Urothelium cell line (cell line): ENCODE measurements at regions not wholly inside any gene's neighbourhood (a gene's known extent, or its start where the extent isn't known, plus 50 kb on each side); places are given as distances from the start of the nearest gene placed in this dataset.
"Not testable (repeated sequence)": the region's sequence is repeated elsewhere in the genome, so short reads cannot be mapped to it uniquely, and the experiment has no call there.

ENCODE experiments used
- DNase-seq: peaks from one replicate; pipeline ENCODE4 v3.0.0; 2011; ENCODE audit warnings: low spot score, mixed read lengths
- FAIRE-seq: peaks from 2 replicates; lab custom pipeline; 2011; peaks lifted over from hg19 to GRCh38; lab: Jason Lieb, UNC

- not testable (repeated sequence) for FAIRE-seq, DNase-seq
These were observed 63.5 kb downstream of the UNC93B1 start for GRCh38 chr11:67940440-67940839.

DNA sequence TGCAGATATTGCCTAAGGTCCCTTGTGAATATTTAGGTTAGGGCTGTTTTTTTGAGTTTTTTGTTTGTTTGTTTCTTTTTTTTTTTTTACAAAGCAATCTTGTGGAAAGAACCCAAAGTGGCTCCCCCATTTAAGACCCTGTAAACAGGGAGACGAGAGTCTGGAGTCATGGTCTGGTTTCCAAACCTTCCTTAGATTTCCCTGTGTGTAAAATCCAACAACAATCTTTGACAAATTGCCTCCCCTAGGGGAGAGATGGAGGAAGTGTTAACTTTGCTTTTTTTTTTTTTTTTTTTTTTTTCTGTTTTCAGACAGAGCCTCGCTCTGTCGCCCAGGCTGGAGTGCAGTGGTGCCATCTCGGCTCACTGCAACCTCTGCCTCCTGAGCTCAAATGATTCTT is 64.9 kb downstream of the UNC93B1 start:
- DNase-seq, FAIRE-seq: not testable (repeated sequence)

DNA sequence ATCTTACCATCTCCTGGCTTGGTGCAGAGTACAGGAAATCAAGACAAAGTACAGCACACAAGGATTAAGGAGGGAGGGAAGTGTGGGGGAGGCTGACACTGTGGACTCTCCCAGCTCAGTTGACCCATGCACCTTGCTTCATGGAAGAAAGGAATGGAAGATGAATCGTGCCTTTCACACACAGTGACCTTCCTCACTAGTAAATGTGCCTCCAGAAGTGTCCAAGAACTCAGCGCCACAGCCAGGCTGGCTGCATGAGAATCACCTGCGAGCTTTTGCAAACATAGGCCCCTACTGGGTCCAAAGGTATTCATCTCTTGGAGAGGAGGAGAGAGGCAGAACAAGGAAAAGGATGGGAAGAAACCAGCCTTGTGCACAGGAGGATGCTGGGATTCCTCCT is 65.5 kb downstream of the UNC93B1 start:
- not testable (repeated sequence) for FAIRE-seq, DNase-seq

DNA sequence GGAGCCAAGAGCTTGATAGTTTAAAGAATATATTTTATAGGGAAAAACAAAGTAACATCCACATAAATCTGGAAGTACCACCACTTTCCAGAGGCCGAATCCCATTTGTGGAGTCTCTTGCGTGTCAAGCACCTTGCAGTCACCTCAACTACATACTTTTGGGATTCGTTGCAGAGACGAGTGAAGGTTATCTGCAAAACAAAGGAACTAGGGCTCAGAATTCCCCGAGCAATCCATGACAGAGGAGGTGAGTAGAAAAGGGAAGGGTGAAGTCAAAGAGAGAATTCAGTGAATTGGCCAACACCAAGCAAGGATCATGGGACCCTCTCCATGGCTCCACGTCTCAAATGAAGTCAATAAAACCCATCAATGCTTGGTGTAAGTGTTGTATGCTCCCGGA is 80.3 kb downstream of the UNC93B1 start:
- FAIRE-seq, DNase-seq: not testable (repeated sequence)

DNA sequence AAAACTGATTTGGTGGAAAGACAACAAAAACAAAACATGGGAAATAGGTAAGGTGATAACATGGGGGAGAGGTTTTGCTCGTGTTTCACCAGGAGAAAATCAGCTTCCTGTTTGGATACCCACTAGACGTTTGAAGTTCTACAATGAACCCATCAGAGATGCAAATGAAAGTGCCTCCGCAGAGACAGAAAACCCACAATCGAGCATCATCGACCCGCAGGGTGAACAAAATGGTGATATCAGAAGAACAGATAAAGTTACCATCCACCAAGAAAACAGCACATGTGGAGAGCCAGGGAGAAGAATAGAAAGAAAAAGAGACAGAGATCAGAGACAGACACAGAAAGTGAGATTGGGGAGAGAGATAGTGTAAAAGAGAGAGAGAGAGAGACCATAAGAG is 83.4 kb downstream of the UNC93B1 start:
- not testable (repeated sequence) for DNase-seq, FAIRE-seq

DNA sequence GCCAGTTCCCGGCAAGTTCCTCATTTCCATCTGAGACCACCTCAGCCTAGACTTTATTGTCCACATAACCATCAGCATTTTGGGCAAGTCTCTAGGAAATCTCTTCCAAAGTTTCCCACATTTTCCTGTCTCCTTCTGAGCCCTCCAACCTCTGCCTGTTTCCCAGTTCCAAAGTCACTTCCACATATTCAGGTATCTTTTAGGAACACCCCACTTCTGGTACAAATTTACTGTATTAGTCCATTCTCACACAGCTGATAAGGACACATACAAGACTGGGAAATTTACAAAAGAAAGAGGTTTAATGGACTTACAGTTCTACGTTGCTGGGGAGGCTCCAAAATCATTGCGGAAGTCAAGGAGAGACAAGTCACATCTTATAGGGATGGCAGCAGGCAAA is 91.7 kb downstream of the UNC93B1 start:
- DNase-seq, FAIRE-seq: not testable (repeated sequence)

GRCh38 chr11:67911211-67911610 is 92.7 kb downstream of the UNC93B1 start:
- not testable (repeated sequence) for FAIRE-seq, DNase-seq

DNA sequence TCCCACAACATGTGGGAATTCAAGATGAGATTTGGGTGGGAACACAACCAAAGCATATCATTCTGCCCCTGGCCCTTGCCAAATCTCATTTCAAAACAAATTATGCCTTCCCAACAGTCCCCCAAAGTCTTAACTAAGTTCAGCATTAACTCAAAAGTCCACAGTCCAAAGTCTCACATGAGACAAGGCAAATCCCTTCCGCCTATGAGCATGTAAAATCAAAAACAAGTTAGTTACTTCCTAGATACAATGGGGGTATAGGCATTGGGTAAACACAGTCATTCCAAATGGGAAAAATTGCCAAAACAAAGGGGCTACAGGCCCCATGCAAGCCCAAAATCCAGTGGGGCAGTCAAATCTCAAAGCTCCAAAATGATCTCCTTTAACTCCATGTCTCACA is 93.1 kb downstream of the UNC93B1 start:
- FAIRE-seq, DNase-seq: not testable (repeated sequence)

DNA sequence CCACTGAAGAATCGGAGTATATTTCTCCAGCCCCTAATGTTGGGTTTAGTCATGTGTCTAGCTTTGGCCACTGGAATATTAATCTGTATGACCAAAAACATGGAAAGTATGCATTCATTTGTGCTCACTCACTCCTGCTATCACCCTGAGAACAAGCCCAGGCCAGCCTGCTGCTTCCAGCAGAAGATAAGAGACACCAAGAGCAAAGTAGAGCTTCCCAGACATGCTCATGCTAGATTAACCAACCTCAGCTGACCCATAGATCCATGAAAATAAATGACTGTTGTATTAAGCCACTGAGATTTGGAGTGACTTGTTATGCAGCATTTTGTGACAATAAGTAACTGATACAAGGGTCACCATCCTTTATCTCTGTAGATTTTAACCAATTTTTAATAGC is 96.9 kb downstream of the UNC93B1 start:
- not testable (repeated sequence) for DNase-seq, FAIRE-seq

- not testable (repeated sequence) for FAIRE-seq, DNase-seq
These were observed 104.4 kb downstream of the UNC93B1 start for GRCh38 chr11:67899462-67899861.

DNA sequence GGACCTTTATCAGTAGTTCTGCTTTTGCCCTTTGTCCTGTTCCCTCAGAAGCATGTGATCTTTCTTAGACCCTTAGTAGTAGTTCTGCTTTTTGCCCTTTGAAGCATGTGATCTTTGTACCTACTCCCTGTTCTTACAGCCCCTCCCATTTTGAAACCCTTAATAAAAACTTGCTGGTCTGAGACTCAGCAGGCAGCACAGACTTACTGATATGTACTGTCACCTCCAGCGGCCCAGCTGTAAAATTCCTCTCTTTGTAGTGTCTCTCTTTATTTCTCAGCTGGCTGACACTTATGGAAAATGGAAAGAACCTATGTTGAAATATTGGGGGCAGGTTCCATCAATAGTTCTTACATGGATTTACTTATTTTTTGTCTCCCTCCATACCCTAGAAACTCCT is 110.4 kb downstream of the UNC93B1 start:
- not testable (repeated sequence) for FAIRE-seq, DNase-seq

DNA sequence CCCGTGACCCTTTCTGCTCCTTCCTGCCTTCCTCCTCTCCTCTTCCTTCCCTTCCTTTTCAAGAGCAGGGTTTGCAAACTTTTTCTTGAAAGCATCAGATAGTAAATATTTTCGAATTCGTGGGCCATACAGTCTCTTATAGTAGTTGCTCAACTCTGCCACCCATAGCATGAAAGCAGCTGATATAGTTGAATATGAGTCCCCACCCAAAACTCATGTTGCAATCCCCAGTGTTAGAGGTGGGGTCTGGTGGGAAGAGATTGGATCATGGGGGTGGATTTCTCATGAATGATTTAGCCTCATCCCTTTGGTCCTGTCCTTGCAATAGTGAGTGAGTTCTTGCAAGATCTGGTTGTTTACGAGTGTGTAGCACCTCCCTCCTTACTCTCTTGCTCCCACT is 114.3 kb downstream of the UNC93B1 start:
- DNase-seq = not testable (repeated sequence)

DNA sequence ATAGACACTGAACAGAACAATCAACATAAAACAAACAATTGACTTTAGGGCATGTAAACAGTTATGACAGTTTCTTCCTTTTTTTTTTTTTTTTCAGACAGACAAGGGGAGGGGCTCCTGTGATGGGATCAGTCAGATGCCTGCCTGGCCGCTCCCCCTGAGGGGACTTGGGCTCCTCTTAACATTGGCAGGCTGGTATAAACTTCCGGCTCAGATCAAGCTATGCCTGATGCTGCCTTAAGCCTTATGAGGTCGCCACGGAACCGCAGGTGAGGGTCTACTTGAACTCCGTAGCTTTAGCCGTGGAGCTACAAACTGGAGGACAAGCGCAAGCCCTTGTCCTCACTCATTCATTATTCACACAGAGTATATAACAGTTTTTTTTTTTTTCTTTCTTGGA is 115.8 kb downstream of the UNC93B1 start:
- FAIRE-seq, DNase-seq: not testable (repeated sequence)

More for the DNA sequence above, 114.3 kb downstream of the UNC93B1 start:
- not testable (repeated sequence) for FAIRE-seq

GRCh38 chr11:67886672-67887071 is 117.2 kb downstream of the UNC93B1 start:
- not testable (repeated sequence) for DNase-seq, FAIRE-seq

GRCh38 chr11:67886207-67886606 is 117.7 kb downstream of the UNC93B1 start:
- FAIRE-seq = not testable (repeated sequence)

GRCh38 chr11:67885574-67885973 is 118.3 kb downstream of the UNC93B1 start:
- FAIRE-seq, DNase-seq: not testable (repeated sequence)

More at GRCh38 chr11:67886207-67886606, 117.7 kb downstream of the UNC93B1 start:
- not testable (repeated sequence) for DNase-seq

DNA sequence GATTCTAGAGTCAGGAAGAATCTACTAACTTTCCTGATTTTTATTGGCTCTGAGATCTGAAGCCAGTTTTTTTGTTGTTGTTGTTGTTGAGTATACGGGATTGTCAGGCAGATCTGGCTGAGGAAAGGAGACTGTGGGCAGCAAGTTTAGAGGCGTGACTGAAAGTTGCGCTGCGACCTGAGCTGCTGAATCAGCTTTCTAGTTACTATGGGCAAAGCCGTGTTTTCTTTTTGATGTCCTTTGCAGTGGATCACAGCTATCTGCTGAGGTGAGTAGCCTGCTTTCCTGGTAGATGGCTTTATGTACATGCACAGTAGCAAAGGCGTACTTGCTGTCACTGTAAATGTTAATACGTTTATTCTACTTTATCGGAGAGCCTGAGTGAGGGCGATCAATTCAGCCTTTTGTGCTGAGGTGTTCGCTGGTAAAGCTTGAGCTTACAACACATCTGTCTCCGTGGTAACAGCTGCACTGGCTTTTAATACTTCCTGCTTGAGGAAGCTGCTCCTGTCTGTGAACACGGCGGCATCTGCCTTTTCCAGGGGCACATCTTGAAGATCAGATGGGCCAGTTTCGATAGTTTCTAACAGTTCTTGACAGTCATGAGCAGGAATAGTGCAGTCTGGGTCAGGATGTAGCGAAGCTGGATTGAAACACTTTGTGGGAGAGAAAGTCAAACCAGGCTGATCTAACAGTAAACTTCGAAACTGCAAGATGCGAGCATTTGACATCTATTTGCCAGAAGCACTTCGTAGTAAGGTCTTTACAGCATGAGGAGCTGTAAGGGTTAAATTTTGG is 118.9 kb downstream of the UNC93B1 start:
- peak; percentile 9 for DNase-seq
- not testable (repeated sequence) for FAIRE-seq

DNA sequence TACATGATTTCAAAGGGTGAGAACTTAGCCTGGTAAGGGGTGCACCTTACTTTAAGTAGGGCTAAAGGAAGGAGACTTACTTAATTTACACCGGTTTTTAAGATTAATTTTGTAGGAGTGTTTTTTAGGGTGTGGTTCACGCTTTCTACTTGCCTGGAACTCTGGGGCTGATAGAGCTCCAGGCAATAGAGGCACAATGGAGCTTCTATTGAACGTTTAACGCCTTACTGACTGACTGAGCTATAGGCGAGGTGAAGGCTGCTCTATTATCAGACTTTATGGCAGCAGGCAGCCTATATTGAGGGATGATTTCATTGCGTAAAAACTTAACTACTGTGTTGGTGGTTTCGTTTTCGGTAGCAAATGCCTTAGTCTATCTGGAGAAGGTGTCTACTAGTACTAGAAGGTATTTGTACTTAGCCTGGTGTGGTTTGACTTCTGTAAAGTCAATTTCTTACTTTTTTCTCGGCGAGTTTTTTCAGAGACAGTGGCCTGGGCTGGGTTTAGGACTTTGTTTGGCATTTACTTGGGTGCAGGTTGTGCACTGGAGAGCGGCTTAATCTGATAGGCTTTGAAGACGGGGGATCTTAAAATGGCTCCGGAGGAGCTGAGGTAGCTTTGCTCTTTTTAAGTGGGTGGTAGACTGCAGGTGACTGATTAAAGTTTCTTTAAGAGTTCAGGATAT is 119.7 kb downstream of the UNC93B1 start:
- not testable (repeated sequence) for FAIRE-seq, DNase-seq

DNA sequence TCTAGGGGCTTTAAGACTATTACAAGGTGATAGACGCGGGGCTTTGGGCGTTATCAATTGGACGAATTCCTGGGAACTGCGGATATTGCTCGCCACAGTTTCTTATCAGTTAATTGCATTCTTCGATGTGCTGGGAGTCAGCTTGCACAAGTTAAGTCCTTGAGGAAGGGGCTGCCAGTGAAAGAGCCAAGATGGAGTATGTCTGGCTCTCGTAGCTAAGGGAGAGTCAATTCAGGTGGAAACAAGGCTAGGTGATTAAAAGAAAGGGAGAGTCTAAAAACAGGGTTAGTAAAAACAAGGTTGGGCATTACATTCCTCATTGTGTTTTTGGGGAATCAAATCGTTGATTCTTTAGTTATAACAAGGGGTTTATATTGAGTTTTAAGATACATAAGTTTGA is 121.6 kb downstream of the UNC93B1 start:
- not testable (repeated sequence) for FAIRE-seq, DNase-seq

- not testable (repeated sequence) for FAIRE-seq
These were observed 122.1 kb downstream of the UNC93B1 start for GRCh38 chr11:67881836-67882235.

GRCh38 chr11:67880594-67881196 is 123.2 kb downstream of the UNC93B1 start:
- DNase-seq, FAIRE-seq: not testable (repeated sequence)

More at GRCh38 chr11:67881836-67882235, 122.1 kb downstream of the UNC93B1 start:
- not testable (repeated sequence) for DNase-seq
